IMR-90 (cell line): ENCODE measurements at regions not wholly inside any gene's neighbourhood (a gene's known extent, or its start where the extent isn't known, plus 50 kb on each side); places are given as distances from the start of the nearest gene placed in this dataset.

Experiments
- ATAC-seq: fragments of 200-7000 bp; cut with Tn5 transposase; 2 replicates; pipeline ENCODE4 v1.9.1; 2020; ENCODE audit warnings: low read depth, mild to moderate bottlenecking, moderate library complexity
- BruUV-seq: library from RNA; stranded (reverse); fragments of 400-500 nt; replicated peaks from 2 replicates; lab custom pipeline; 2021; lab: Mats Ljungman, UMichigan
- CTCF ChIA-PET: fragments of 300-600 bp; formaldehyde crosslinking; extraction: SDS; loops from one replicate; lab custom pipeline; 2021; ENCODE audit warnings: antibody characterized with exemption; lab: Yijun Ruan, JAX
- POLR2A ChIA-PET: fragments of 300-600 bp; sonication (Branson Sonifier 250); formaldehyde crosslinking; loops from one replicate; lab custom pipeline; 2022; ENCODE audit warnings: antibody characterized with exemption; ENCODE audit not compliant: unreplicated experiment; lab: Charles Lee
- DNase-seq: peaks from one replicate; pipeline ENCODE4 v3.0.0; 2013
- H2AFZ ChIP-seq: replicated peaks from 2 replicates; pipeline ENCODE3; 2013; ENCODE audit warnings: low read length, mild to moderate bottlenecking; ENCODE audit not compliant: poor library complexity
- H2AK5ac ChIP-seq: 2 replicates; pipeline ENCODE4 v1.6.1; 2013; ENCODE audit warnings: low read depth, low read length, inconsistent platforms
- H2AK9ac ChIP-seq: replicated peaks from 2 replicates; pipeline ENCODE3; 2013; ENCODE audit warnings: mild to moderate bottlenecking, low read depth, low read length, moderate library complexity; ENCODE audit not compliant: poor library complexity
- H2BK120ac ChIP-seq: 2 replicates; pipeline ENCODE4 v1.6.1; 2013; ENCODE audit warnings: low read depth, low read length, inconsistent platforms
- H2BK15ac ChIP-seq: 3 replicates; pipeline ENCODE4 v1.6.1; 2013; ENCODE audit warnings: low read depth, low read length, inconsistent platforms
- H2BK20ac ChIP-seq: 2 replicates; pipeline ENCODE4 v1.6.1; 2013; ENCODE audit warnings: low read depth, mild to moderate bottlenecking, inconsistent platforms, low read length, moderate library complexity
- H2BK5ac ChIP-seq: 2 replicates; pipeline ENCODE4 v1.6.1; 2013; ENCODE audit warnings: mild to moderate bottlenecking, low read depth, low read length, inconsistent platforms; ENCODE audit not compliant: poor library complexity, severe bottlenecking
- H3K14ac ChIP-seq: replicated peaks from 2 replicates; pipeline ENCODE4 v1.6.1; 2013; ENCODE audit warnings: low read depth, low read length, inconsistent platforms
- H3K18ac ChIP-seq: 2 replicates; pipeline ENCODE4 v1.6.1; 2013; ENCODE audit warnings: low read depth, low read length, control low read depth
- H3K23ac ChIP-seq: 2 replicates; pipeline ENCODE4 v1.6.1; 2013; ENCODE audit warnings: low read depth, low read length, inconsistent platforms
- H3K27ac ChIP-seq: 2 replicates; pipeline ENCODE4 v1.5.1; 2013; ENCODE audit warnings: mild to moderate bottlenecking, control low read depth, low read length; ENCODE audit not compliant: insufficient read depth
- H3K27me3 ChIP-seq: 2 replicates; pipeline ENCODE4 v1.6.1; 2013; ENCODE audit warnings: low read length; ENCODE audit not compliant: control insufficient read depth, insufficient read depth
- H3K36me3 ChIP-seq: 2 replicates; pipeline ENCODE4 v1.6.1; 2013; ENCODE audit warnings: low read length, mixed read lengths; ENCODE audit not compliant: control insufficient read depth, insufficient read depth
- H3K4ac ChIP-seq: 2 replicates; pipeline ENCODE4 v1.6.1; 2013; ENCODE audit warnings: low read depth, low read length, inconsistent platforms
- H3K4me1 ChIP-seq: 2 replicates; pipeline ENCODE4 v1.6.1; 2013; ENCODE audit warnings: low read length, mixed read lengths; ENCODE audit not compliant: control insufficient read depth, insufficient read depth
- H3K4me2 ChIP-seq: 2 replicates; pipeline ENCODE4 v1.6.1; 2013; ENCODE audit warnings: low read depth, mild to moderate bottlenecking, control low read depth, low read length, moderate library complexity
- H3K4me3 ChIP-seq: 2 replicates; pipeline ENCODE4 v1.5.1; 2013; ENCODE audit warnings: low read depth, mild to moderate bottlenecking, control low read depth, low read length, moderate library complexity; ENCODE audit not compliant: insufficient read depth
- H3K56ac ChIP-seq: 2 replicates; pipeline ENCODE4 v1.6.1; 2013; ENCODE audit warnings: low read length, inconsistent platforms; ENCODE audit not compliant: insufficient read depth; ENCODE audit errors: extremely low read depth
- H3K79me1 ChIP-seq, 2 experiments: 2 replicates each; pipeline ENCODE4 v1.6.1; 2013; ENCODE audit warnings: low read length in 2 of 2, inconsistent platforms in 1 of 2, low read depth in 1 of 2
- H3K9ac ChIP-seq: 2 replicates; pipeline ENCODE4 v1.6.1; 2013; ENCODE audit warnings: low read depth, low read length, control low read depth
- H3K9me1 ChIP-seq: 2 replicates; pipeline ENCODE4 v1.6.1; 2013; ENCODE audit warnings: low read length, inconsistent platforms; ENCODE audit not compliant: insufficient read depth
- H3K9me3 ChIP-seq: 2 replicates; pipeline ENCODE4 v1.6.1; 2013; ENCODE audit warnings: low read length; ENCODE audit not compliant: control insufficient read depth, insufficient read depth
- H4K20me1 ChIP-seq: 2 replicates; pipeline ENCODE4 v1.6.1; 2013; ENCODE audit warnings: low read length, inconsistent platforms; ENCODE audit not compliant: insufficient read depth
- H4K5ac ChIP-seq: 2 replicates; pipeline ENCODE4 v1.6.1; 2013; ENCODE audit warnings: mild to moderate bottlenecking, low read depth, low read length, control low read depth
- H4K8ac ChIP-seq, 2 experiments: 2 replicates each; pipeline ENCODE4 v1.6.1; 2013; ENCODE audit warnings: low read depth in 2 of 2, low read length in 2 of 2, control low read depth in 1 of 2, inconsistent platforms in 1 of 2
- H4K91ac ChIP-seq: 2 replicates; pipeline ENCODE4 v1.6.1; 2013; ENCODE audit warnings: low read depth, low read length, inconsistent platforms; ENCODE audit not compliant: insufficient read depth
- RAD21 ChIP-seq: IDR thresholded peaks from 2 replicates; pipeline ENCODE4 v1.6.1; 2012; ENCODE audit warnings: low read length, improper control_type of control experiment
- RCOR1 ChIP-seq: IDR thresholded peaks from 2 replicates; pipeline ENCODE4 v1.6.1; 2012; ENCODE audit warnings: mild to moderate bottlenecking, low read length, improper control_type of control experiment; ENCODE audit not compliant: insufficient replicate concordance
- WGBS, 2 experiments: methylation state at CpG; one replicate each; pipeline versions ENCODE4 v1.1.5 to v1.1.7; 2013; ENCODE audit warnings: missing lambda C conversion rate in 2 of 2; ENCODE audit not compliant: insufficient read length in 1 of 2; ENCODE audit errors: extremely low coverage in 2 of 2; 5-methylcytosine and 5-hydroxymethylcytosine counted together
- dilution Hi-C: fragments of 300-500 bp; cut with HindIII; formaldehyde crosslinking; loops from one replicate; pipeline ENCODE4 v1.14.3; 2018; ENCODE audit warnings: low sequenced_read_pairs; ENCODE audit not compliant: unreplicated experiment
- in situ Hi-C: fragments of 300-500 bp; cut with MboI; formaldehyde crosslinking; loops from 3 replicates; pipeline ENCODE4 v1.14.3; 2019; ENCODE audit warnings: low sequenced_read_pairs, inconsistent platforms, mixed read lengths
- intact Hi-C: fragments of 100-400 bp; cut with micrococcal nuclease; formaldehyde crosslinking; loops from 2 replicates; pipeline ENCODE4 v1.10.0; 2022
- TF ChIP-seq, protein P1 (sequence below): conservative IDR thresholded peaks from 2 replicates; pipeline ENCODE4 v1.5.1; 2012; ENCODE audit warnings: mild to moderate bottlenecking, low read depth, low read length, improper control_type of control experiment

DNA sequence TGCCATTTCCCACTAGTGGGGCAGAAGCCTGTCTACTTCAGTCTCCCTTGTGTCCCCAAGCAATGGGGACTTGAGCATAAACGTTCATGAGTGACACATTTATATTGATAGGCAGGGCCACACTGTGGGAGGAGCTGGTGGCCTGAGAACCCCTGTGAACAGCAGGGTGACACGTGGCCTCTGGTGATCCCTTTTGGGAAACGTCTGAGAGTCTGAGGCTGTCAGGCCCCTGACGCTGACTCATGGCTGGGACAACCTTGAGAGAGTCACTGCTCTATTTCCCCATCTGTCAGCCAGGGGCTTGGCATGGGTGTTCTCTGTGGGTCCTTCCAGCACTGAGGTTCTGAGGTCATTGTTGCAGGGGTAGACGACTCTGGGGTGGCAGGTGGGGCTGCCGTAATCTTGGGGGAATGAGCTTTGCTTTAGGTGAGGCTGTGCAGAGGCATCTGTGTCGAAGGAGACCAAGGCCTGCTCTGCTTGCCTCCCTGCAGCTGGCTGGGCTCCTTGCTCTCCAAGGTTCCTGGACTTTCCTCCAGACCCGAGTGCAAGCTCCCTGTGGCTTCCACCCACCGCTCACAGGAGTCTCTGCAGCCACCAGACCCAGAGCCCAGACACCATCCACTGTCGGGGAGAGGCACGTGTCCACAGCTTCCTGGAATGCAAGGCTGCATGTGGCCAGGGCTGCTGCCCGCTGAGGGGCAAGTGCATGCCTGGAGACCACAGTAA is 54.7 kb downstream of the SMIM38 start:
- DNase-seq (no peak), ATAC-seq (no peak)
- Histone ChIP-seq H4K20me1 (no peaks in the 10 kb centered on the region; the same call in 1 of the 2 replicates), H2BK5ac (no peak overlapping the region), H3K36me3 (no peaks in the 10 kb centered on the region), H2AK5ac (no peak overlapping the region), H4K5ac (no peak overlapping the region), H3K23ac (no peak overlapping the region), H3K4me3 (no peak overlapping the region), H4K8ac (no peak overlapping the region), H3K18ac (no peak overlapping the region), H3K9me1 (peaks cover 5% of the 10 kb centered on the region; the same call in 1 of the 2 replicates), H2AK9ac (no peak overlapping the region), H3K79me1 (no peaks in the 10 kb centered on the region), H3K9ac (no peak overlapping the region), H3K27ac (no peak overlapping the region), H2BK15ac (no peak overlapping the region), H3K9me3 (peaks cover 4% of the 10 kb centered on the region), H2BK20ac (0 out of 2 replicates have a peak overlapping the region, but pooled peaks have one; percentile 3), H3K4ac (no peak overlapping the region), H2AFZ (no peak overlapping the region), H3K4me2 (no peak overlapping the region), H3K14ac (no peak overlapping the region), H2BK120ac (no peak overlapping the region), H4K91ac (no peak overlapping the region), H3K27me3 (peaks cover 23% of the 10 kb centered on the region), H3K4me1 (no peaks in the 10 kb centered on the region), H3K56ac (no peak overlapping the region)
- TF ChIP-seq, protein P1, sequence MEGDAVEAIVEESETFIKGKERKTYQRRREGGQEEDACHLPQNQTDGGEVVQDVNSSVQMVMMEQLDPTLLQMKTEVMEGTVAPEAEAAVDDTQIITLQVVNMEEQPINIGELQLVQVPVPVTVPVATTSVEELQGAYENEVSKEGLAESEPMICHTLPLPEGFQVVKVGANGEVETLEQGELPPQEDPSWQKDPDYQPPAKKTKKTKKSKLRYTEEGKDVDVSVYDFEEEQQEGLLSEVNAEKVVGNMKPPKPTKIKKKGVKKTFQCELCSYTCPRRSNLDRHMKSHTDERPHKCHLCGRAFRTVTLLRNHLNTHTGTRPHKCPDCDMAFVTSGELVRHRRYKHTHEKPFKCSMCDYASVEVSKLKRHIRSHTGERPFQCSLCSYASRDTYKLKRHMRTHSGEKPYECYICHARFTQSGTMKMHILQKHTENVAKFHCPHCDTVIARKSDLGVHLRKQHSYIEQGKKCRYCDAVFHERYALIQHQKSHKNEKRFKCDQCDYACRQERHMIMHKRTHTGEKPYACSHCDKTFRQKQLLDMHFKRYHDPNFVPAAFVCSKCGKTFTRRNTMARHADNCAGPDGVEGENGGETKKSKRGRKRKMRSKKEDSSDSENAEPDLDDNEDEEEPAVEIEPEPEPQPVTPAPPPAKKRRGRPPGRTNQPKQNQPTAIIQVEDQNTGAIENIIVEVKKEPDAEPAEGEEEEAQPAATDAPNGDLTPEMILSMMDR = no peak
- TF ChIP-seq RCOR1 (no peak), RAD21 (no peak)
- POLR2A ChIA-PET = no interaction called here
- WGBS, 2 experiments = 82% methylated on average over 7 of the region's 12 CpGs; no CpG with 5 or more reads in 1 of the 2 experiments
- CTCF ChIA-PET = no interaction called here
- BruUV-seq = no TSS peak
- in situ Hi-C loops = no loop called here
- intact Hi-C loops = no loop called here
- dilution Hi-C loops = no loop called here
